ENCODE measurements at regions not wholly inside any gene's neighbourhood (a gene's known extent, or its start where the extent isn't known, plus 50 kb on each side); places are given as distances from the start of the nearest gene placed in this dataset.

GRCh38 chr13:63632321-63632720 lies 2216.7 kb upstream of the PCDH20 start:
- no peak for TF ChIP-seq POLR2A (IDR thresholded peaks at IDR 0.05)
- TF ChIP-seq, protein P1, sequence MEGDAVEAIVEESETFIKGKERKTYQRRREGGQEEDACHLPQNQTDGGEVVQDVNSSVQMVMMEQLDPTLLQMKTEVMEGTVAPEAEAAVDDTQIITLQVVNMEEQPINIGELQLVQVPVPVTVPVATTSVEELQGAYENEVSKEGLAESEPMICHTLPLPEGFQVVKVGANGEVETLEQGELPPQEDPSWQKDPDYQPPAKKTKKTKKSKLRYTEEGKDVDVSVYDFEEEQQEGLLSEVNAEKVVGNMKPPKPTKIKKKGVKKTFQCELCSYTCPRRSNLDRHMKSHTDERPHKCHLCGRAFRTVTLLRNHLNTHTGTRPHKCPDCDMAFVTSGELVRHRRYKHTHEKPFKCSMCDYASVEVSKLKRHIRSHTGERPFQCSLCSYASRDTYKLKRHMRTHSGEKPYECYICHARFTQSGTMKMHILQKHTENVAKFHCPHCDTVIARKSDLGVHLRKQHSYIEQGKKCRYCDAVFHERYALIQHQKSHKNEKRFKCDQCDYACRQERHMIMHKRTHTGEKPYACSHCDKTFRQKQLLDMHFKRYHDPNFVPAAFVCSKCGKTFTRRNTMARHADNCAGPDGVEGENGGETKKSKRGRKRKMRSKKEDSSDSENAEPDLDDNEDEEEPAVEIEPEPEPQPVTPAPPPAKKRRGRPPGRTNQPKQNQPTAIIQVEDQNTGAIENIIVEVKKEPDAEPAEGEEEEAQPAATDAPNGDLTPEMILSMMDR (IDR thresholded peaks at IDR 0.05 in 4 of 5, conservative IDR thresholded peaks at IDR 0.05 in 1 of 5): no peak

All from gastrocnemius medialis (tissue), 4 donors.